Esophagus squamous epithelium (tissue), 5 donors: ENCODE measurements at regions not wholly inside any gene's neighbourhood (a gene's known extent, or its start where the extent isn't known, plus 50 kb on each side); places are given as distances from the start of the nearest gene placed in this dataset.
A peak's percentile ranks its signal among the peaks of the same experiment; 100 is the strongest.

Source experiments
- DNase-seq: peaks from one replicate; lab custom pipeline; 2025; lab: John Stamatoyannopoulos, UW
- H3K27ac ChIP-seq, 4 donors: fragments of 200-600 bp; sonication (generic); one replicate each; pipeline ENCODE4 v1.5.1; 2016 to 2019; ENCODE audit warnings: mild to moderate bottlenecking in 1 of 4
- H3K27me3 ChIP-seq, 4 donors: fragments of 200-600 bp; sonication (generic); 1 replicate in 3 of 4; 2 replicates in 1 of 4; pipeline versions ENCODE4 v1.5.1 to v1.6.0; 2017 to 2021; ENCODE audit warnings: antibody characterized with exemption in 1 of 4
- H3K36me3 ChIP-seq, 3 donors: fragments of 200-600 bp; sonication (generic); one replicate each; pipeline ENCODE4 v1.5.1; 2016 to 2019
- H3K4me1 ChIP-seq, 3 donors: fragments of 200-600 bp; sonication (generic); one replicate each; pipeline ENCODE4 v1.5.1; 2017 to 2019
- H3K4me3 ChIP-seq, 4 donors: fragments of 200-600 bp; sonication (generic); 1 replicate in 3 of 4; 2 replicates in 1 of 4; pipeline ENCODE4 v1.5.1; 2016 to 2019; ENCODE audit warnings: mild to moderate bottlenecking in 2 of 4, moderate library complexity in 1 of 4
- H3K9me3 ChIP-seq, 3 donors: fragments of 200-600 bp; sonication (generic); one replicate each; pipeline ENCODE4 v1.5.1; 2016 to 2019
- POLR2A ChIP-seq, 4 donors: fragments of 450-650 bp; IDR thresholded peaks; one replicate each; pipeline ENCODE4 v1.6.1; 2017; ENCODE audit warnings: antibody characterized with exemption in 4 of 4, mild to moderate bottlenecking in 4 of 4, moderate library complexity in 3 of 4
- whole genome bisulfite sequencing, 2 donors: methylation state at CpG; one replicate each; pipeline ENCODE4 v1.1.5; 2018; 5-methylcytosine and 5-hydroxymethylcytosine counted together
- intact Hi-C: fragments of 100-400 bp; cut with DNase I; formaldehyde crosslinking; loops from one replicate; pipeline ENCODE4 v1.15.0; 2022
- TF ChIP-seq, protein P1 (sequence below), 6 experiments: fragments of 450-650 bp in 4 of 6; fragments of 200-600 bp in 2 of 6; sonication (generic) in 2 of 6; IDR thresholded peaks; one replicate each; pipeline ENCODE4 v1.5.1; 2016 to 2019; ENCODE audit warnings: antibody characterized with exemption in 6 of 6, mild to moderate bottlenecking in 4 of 6, moderate library complexity in 4 of 6
- donor health status: DM: yes; HTN: yes; CAD: no.

DNA sequence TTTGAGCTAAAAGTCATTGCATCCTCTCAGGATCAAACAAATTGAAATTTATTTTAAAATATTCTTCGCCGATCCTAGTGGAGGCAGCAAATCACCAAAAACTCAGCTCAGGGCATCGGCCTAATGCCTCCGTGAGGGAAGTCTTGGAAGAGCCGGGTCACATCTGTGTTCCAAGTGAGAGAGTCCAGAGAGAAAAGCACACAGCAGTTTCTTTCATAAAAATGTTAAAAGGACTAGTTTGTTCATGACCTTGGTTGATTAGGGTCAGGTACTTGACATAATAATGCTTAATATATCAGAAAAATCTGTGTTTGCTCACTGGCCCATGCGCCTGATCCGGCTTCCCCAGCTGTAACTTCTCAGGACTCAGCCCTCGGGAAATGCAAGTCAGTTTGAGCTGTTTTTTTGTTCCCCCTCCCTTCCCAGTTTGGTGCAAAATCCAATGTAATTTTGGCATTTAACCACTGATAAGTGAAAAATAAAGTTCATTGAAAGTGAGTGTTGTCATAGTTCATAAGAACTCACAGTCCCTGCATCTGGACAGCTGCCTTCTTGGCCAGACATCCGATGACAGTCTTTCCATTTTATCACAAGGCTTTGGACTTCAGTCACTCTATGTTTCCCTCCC is 161.7 kb downstream of the CAND1 start:
- 62 to 73% methylated on average over 9 of the region's 9 CpGs for WGBS, 2 donors
- Histone ChIP-seq H3K27me3 (peaks cover 0 to 5% (median 0%) of the 10 kb centered on the region in 4 donors), H3K27ac (peak overlapping the region in 3 of 4 donors; percentile 48 to 54 (median 50)), H3K9me3 (no peaks in the 10 kb centered on the region), H3K4me3 (no peak overlapping the region), H3K36me3 (no peaks in the 10 kb centered on the region), H3K4me1 (peaks cover 0 to 17% (median 15%) of the 10 kb centered on the region in 3 donors)
- TF ChIP-seq, protein P1, sequence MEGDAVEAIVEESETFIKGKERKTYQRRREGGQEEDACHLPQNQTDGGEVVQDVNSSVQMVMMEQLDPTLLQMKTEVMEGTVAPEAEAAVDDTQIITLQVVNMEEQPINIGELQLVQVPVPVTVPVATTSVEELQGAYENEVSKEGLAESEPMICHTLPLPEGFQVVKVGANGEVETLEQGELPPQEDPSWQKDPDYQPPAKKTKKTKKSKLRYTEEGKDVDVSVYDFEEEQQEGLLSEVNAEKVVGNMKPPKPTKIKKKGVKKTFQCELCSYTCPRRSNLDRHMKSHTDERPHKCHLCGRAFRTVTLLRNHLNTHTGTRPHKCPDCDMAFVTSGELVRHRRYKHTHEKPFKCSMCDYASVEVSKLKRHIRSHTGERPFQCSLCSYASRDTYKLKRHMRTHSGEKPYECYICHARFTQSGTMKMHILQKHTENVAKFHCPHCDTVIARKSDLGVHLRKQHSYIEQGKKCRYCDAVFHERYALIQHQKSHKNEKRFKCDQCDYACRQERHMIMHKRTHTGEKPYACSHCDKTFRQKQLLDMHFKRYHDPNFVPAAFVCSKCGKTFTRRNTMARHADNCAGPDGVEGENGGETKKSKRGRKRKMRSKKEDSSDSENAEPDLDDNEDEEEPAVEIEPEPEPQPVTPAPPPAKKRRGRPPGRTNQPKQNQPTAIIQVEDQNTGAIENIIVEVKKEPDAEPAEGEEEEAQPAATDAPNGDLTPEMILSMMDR (IDR thresholded peaks at IDR 0.05) = no peak
- TF ChIP-seq POLR2A (IDR thresholded peaks at IDR 0.05) = no peak
- intact Hi-C loops = no loop called here
- no peak for DNase-seq

DNA sequence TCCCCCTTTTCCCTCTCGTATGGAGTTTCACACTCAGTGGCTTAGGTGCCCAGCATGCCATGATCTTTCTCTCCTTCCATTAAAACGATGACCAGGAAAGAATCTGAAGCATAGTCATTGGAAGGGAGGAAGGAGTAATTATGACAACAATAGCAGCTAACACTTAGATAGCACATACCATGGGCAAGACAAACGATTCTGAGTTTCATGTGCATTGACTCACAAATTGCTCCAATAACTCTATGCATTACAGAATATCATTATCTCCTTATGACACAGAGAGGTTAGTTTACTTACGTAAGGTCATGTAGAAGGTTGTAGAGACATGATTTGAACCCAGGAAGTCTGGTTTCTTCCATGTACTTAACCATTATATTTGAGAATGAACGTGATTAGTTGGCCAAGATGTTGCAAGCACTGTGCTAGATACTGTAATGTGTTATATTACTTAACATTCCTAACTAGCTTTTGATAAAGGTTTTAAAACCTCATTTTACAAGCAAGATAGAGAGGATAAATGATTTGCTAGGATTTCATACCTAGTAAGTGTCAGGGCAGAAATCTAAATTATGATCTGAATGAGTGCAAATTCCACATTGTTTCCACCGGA is 162.4 kb downstream of the CAND1 start:
- TF ChIP-seq POLR2A (IDR thresholded peaks at IDR 0.05) = no peak
- TF ChIP-seq, protein P1 (IDR thresholded peaks at IDR 0.05) = no peak
- intact Hi-C loops = no loop called here
- Histone ChIP-seq H3K4me3 (no peak overlapping the region), H3K27me3 (peaks cover 0 to 5% (median 0%) of the 10 kb centered on the region in 4 donors), H3K9me3 (no peaks in the 10 kb centered on the region), H3K36me3 (no peaks in the 10 kb centered on the region), H3K4me1 (peaks cover 0 to 15% (median 15%) of the 10 kb centered on the region in 3 donors), H3K27ac (peak overlapping the region in 3 of 4 donors; percentile 48 to 54 (median 50))
- 46 to 56% methylated on average over 6 of the region's 6 CpGs for WGBS, 2 donors
- DNase-seq = no peak

DNA sequence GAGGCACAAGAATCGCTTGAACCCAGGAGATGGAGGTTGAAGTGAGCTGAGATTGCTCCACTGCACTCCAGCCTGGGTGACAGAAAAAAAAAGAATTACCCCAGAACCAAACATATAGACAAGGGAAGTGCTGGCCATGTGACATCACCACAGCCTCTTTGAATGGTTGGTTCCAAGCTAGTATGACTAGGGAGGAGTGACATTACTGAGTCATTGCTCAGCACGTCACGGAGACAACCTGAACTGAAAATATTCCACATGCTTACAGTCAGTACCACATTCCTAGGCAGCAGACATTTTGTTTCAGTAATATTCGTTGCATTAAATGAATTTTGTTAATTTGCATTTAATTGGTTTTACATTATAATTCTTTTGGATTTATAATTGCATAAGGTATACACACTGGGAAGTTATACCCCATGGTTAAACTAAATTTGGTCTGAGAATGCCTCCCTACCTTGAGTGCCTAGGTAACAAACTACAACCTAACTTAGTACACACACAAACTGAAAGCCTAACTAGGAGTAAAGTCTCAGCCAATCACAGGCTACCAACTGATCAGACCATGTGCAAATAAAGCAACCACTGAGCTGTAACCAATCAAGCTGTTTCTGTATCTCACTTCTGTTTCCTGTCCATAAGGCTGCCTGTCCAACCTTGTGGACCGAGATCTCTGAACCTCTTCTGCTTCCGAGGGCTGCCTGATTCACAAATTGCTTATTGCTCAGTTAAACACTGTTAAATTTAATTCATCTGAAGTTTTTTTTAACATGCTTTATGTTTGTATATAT is 164.4 kb downstream of the CAND1 start:
- H3K36me3 ChIP-seq = no peaks in the 10 kb centered on the region
- no peak for DNase-seq
- no peak for TF ChIP-seq POLR2A (IDR thresholded peaks at IDR 0.05)
- TF ChIP-seq, protein P1 (IDR thresholded peaks at IDR 0.05) = no peak
- intact Hi-C loops = no loop called here
- WGBS, 2 donors = 75% methylated on average over 6 of the region's 6 CpGs
- H3K4me1 ChIP-seq = peaks cover 0 to 15% (median 15%) of the 10 kb centered on the region in 3 donors
- H3K4me3 ChIP-seq = no peak overlapping the region
- H3K27me3 ChIP-seq = no peaks in the 10 kb centered on the region
- H3K27ac ChIP-seq = peak overlapping the region in 1 of 4 donors; percentile 19
- H3K9me3 ChIP-seq = no peaks in the 10 kb centered on the region

DNA sequence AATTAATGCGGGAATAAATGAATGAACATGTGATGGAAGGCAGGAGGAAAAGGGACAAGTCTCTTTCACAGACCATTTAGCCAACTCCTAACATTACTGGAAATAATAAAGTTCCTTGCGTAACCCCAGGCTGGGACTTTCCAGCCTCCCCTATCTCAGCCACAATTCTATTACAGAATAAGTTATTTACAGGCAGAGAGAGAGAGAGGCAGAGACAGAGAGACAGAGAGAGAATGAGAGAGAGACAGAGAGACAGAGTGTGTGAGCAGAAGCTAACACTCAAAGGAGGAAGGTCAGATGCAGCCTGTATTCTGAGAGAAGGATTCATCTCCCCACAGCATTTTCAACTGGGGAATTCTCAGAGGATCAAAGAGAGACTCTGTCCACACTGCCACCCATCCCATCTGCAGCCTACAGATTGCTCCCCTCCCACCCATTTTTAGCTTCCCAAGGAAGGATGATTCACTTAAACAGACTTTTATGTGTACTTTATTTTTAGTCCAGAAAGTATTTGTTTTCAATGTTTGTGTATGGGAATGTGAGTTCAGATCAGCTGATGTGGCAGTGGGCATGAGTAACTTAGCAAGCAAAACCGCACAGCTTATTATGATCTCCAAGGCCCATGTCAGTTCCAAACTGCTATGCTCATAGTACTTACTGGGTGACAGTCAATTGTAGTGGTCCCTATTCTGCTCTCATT is 165.7 kb downstream of the CAND1 start:
- DNase-seq = no peak
- Histone ChIP-seq H3K36me3 (no peaks in the 10 kb centered on the region), H3K4me3 (no peak overlapping the region), H3K4me1 (peaks cover 0 to 15% (median 15%) of the 10 kb centered on the region in 3 donors), H3K9me3 (no peaks in the 10 kb centered on the region), H3K27ac (peak overlapping the region in 3 of 4 donors; percentile 34 to 72 (median 42)), H3K27me3 (no peaks in the 10 kb centered on the region)
- WGBS, 2 donors = 26 to 41% methylated on average over 3 of the region's 3 CpGs
- TF ChIP-seq, protein P1 (IDR thresholded peaks at IDR 0.05) = no peak
- no peak for TF ChIP-seq POLR2A (IDR thresholded peaks at IDR 0.05)
- intact Hi-C loops = no loop called here
